CD4-positive, alpha-beta T cell treated with Interleukin-21 for 1 hour (primary cell): ENCODE measurements at regions not wholly inside any gene's neighbourhood (a gene's known extent, or its start where the extent isn't known, plus 50 kb on each side); places are given as distances from the start of the nearest gene placed in this dataset.

ENCODE experiments used
- DNase-seq: peaks from one replicate; pipeline ENCODE4 v3.0.0-alpha.2; 2020

- DNase-seq, result no peak
Observed at GRCh38 chr13:53907891-53908290, 879.3 kb downstream of the OLFM4 start.

GRCh38 chr13:53920916-53921315 lies 892.3 kb downstream of the OLFM4 start:
- DNase-seq, result no peak

GRCh38 chr13:53921473-53921872 lies 892.9 kb downstream of the OLFM4 start:
- no peak for DNase-seq

GRCh38 chr13:53941588-53942190 lies 913.1 kb downstream of the OLFM4 start:
- DNase-seq, result no peak

GRCh38 chr13:53946500-53946899 lies 917.9 kb downstream of the OLFM4 start:
- DNase-seq, result no peak

GRCh38 chr13:53953183-53953582 lies 924.6 kb downstream of the OLFM4 start:
- DNase-seq, result no peak
